A549 (cell line): ENCODE measurements at regions not wholly inside any gene's neighbourhood (a gene's known extent, or its start where the extent isn't known, plus 50 kb on each side); places are given as distances from the start of the nearest gene placed in this dataset.

Experiments used
- ATOH8 ChIP-seq: fragments of 250-450 bp; sonication (Bioruptor Pico); IDR thresholded peaks from 2 replicates; pipeline ENCODE4 v1.5.0; 2020; ENCODE audit warnings: low read depth, mild to moderate bottlenecking, moderate library complexity
- BHLHE40 ChIP-seq: IDR thresholded peaks from 2 replicates; pipeline ENCODE4 v1.6.1; 2012; ENCODE audit warnings: low read depth, low read length, inconsistent platforms
- EP300 ChIP-seq, 2 experiments: fragments of >200 bp; sonication (Bioruptor Twin); formaldehyde crosslinking; IDR thresholded peaks; 2 replicates in 1 of 2; 3 replicates in 1 of 2; pipeline ENCODE4 v1.6.1; 2016 to 2017
- MAFK ChIP-seq: fragments of 450-650 bp; IDR thresholded peaks from 2 replicates; pipeline ENCODE4 v1.6.1; 2014; ENCODE audit not compliant: partially characterized antibody
- MAX ChIP-seq: IDR thresholded peaks from 2 replicates; pipeline ENCODE4 v1.6.1; 2012
- POLR2A ChIP-seq: IDR thresholded peaks from 2 replicates; pipeline ENCODE4 v1.6.1; 2012; ENCODE audit warnings: mild to moderate bottlenecking, low read length
- RAD21 ChIP-seq, 2 experiments: fragments of >200 bp in 1 of 2; sonication (Bioruptor Twin) in 1 of 2; formaldehyde crosslinking in 1 of 2; IDR thresholded peaks in 1 of 2; conservative IDR thresholded peaks in 1 of 2; 2 replicates in 1 of 2; 3 replicates in 1 of 2; pipeline ENCODE4 v1.6.1; 2012 to 2018; ENCODE audit warnings: inconsistent platforms in 1 of 2
- RCOR1 ChIP-seq: fragments of 150-350 bp; IDR thresholded peaks from 2 replicates; pipeline ENCODE4 v1.6.1; 2014; ENCODE audit warnings: antibody characterized with exemption, low read length, low read depth
- SMC3 ChIP-seq: fragments of >200 bp; sonication (Bioruptor Twin); formaldehyde crosslinking; IDR thresholded peaks from 3 replicates; pipeline ENCODE4 v1.6.1; 2018; ENCODE audit warnings: inconsistent platforms
- ZFP36 ChIP-seq: fragments of 450-650 bp; IDR thresholded peaks from 2 replicates; pipeline ENCODE4 v1.6.1; 2014; ENCODE audit warnings: borderline replicate concordance; ENCODE audit not compliant: partially characterized antibody
- ZSCAN20 ChIP-seq: fragments of 250-450 bp; sonication (Bioruptor Pico); IDR thresholded peaks from 2 replicates; pipeline ENCODE4 v1.8.0; 2022; ENCODE audit warnings: mild to moderate bottlenecking, moderate library complexity
- TF ChIP-seq, protein P1 (sequence below): fragments of 200-600 bp; sonication (generic); IDR thresholded peaks from 2 replicates; pipeline ENCODE4 v1.6.1; 2016; ENCODE audit warnings: antibody characterized with exemption, mild to moderate bottlenecking, moderate library complexity
- TF ChIP-seq, protein P2 (sequence below): fragments of 250-450 bp; sonication (Bioruptor Pico); IDR thresholded peaks from 2 replicates; pipeline ENCODE4 v1.5.0; 2021; ENCODE audit warnings: mild to moderate bottlenecking, moderate library complexity, borderline replicate concordance
- TF ChIP-seq, protein P3 (sequence below): fragments of >200 bp; sonication (Bioruptor Twin); formaldehyde crosslinking; IDR thresholded peaks from 3 replicates; pipeline ENCODE4 v1.5.1; 2016

GRCh38 chr11:110955776-110956175, 243.5 kb upstream of the ARHGAP20 start:
- TF ChIP-seq POLR2A (no peak), RCOR1 (no peak), SMC3 (no peak), MAFK (no peak), EP300 (IDR thresholded peaks at IDR 0.05) (no peak), ATOH8 (CRISPR knock-in tag) (no peak), ZFP36 (no peak), RAD21 (conservative IDR thresholded peaks at IDR 0.05 in 1 of 2, IDR thresholded peaks at IDR 0.05 in 1 of 2) (no peak), MAX (no peak), BHLHE40 (no peak), ZSCAN20 (CRISPR knock-in tag) (no peak)
- TF ChIP-seq, protein P1, sequence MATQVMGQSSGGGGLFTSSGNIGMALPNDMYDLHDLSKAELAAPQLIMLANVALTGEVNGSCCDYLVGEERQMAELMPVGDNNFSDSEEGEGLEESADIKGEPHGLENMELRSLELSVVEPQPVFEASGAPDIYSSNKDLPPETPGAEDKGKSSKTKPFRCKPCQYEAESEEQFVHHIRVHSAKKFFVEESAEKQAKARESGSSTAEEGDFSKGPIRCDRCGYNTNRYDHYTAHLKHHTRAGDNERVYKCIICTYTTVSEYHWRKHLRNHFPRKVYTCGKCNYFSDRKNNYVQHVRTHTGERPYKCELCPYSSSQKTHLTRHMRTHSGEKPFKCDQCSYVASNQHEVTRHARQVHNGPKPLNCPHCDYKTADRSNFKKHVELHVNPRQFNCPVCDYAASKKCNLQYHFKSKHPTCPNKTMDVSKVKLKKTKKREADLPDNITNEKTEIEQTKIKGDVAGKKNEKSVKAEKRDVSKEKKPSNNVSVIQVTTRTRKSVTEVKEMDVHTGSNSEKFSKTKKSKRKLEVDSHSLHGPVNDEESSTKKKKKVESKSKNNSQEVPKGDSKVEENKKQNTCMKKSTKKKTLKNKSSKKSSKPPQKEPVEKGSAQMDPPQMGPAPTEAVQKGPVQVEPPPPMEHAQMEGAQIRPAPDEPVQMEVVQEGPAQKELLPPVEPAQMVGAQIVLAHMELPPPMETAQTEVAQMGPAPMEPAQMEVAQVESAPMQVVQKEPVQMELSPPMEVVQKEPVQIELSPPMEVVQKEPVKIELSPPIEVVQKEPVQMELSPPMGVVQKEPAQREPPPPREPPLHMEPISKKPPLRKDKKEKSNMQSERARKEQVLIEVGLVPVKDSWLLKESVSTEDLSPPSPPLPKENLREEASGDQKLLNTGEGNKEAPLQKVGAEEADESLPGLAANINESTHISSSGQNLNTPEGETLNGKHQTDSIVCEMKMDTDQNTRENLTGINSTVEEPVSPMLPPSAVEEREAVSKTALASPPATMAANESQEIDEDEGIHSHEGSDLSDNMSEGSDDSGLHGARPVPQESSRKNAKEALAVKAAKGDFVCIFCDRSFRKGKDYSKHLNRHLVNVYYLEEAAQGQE, result no peak
- TF ChIP-seq, protein P2, sequence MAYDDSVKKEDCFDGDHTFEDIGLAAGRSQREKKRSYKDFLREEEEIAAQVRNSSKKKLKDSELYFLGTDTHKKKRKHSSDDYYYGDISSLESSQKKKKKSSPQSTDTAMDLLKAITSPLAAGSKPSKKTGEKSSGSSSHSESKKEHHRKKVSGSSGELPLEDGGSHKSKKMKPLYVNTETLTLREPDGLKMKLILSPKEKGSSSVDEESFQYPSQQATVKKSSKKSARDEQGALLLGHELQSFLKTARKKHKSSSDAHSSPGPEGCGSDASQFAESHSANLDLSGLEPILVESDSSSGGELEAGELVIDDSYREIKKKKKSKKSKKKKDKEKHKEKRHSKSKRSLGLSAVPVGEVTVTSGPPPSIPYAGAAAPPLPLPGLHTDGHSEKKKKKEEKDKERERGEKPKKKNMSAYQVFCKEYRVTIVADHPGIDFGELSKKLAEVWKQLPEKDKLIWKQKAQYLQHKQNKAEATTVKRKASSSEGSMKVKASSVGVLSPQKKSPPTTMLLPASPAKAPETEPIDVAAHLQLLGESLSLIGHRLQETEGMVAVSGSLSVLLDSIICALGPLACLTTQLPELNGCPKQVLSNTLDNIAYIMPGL (CRISPR knock-in tag), result no peak
- TF ChIP-seq, protein P3, sequence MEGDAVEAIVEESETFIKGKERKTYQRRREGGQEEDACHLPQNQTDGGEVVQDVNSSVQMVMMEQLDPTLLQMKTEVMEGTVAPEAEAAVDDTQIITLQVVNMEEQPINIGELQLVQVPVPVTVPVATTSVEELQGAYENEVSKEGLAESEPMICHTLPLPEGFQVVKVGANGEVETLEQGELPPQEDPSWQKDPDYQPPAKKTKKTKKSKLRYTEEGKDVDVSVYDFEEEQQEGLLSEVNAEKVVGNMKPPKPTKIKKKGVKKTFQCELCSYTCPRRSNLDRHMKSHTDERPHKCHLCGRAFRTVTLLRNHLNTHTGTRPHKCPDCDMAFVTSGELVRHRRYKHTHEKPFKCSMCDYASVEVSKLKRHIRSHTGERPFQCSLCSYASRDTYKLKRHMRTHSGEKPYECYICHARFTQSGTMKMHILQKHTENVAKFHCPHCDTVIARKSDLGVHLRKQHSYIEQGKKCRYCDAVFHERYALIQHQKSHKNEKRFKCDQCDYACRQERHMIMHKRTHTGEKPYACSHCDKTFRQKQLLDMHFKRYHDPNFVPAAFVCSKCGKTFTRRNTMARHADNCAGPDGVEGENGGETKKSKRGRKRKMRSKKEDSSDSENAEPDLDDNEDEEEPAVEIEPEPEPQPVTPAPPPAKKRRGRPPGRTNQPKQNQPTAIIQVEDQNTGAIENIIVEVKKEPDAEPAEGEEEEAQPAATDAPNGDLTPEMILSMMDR, result no peak
